ENCODE measurements at regions not wholly inside any gene's neighbourhood (a gene's known extent, or its start where the extent isn't known, plus 50 kb on each side); places are given as distances from the start of the nearest gene placed in this dataset.

DNA sequence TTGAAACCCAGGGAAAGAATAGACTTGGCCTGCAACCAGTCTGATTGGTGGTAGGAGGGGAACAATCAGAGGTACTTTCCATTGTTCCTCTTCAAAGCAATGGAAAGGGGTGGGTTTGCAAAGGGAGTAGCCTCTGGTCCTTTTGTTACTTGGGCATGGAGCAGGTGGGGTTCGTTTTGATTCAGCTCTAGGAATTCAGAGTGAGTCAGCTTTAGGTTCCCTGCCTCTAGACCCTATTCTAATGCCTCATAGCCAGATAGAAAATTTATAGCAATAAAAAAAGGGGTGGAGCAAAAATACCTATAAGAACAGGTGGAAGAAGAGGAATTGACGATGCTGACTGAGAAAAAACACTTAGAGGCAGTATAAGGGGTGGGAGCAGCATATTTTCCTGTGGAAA is 636.4 kb downstream of the PLCL1 start:
- TF ChIP-seq CTCF (IDR thresholded peaks at IDR 0.05), result no peak
- no peak for TF ChIP-seq POLR2AphosphoS5 (IDR thresholded peaks at IDR 0.05)

Measured in suprapubic skin (tissue), 3 donors.